Mammary epithelial cell (primary cell): ENCODE measurements at regions not wholly inside any gene's neighbourhood (a gene's known extent, or its start where the extent isn't known, plus 50 kb on each side); places are given as distances from the start of the nearest gene placed in this dataset.

Experiments used
- CTCF ChIP-seq, 2 donors: IDR thresholded peaks in 1 of 2; conservative IDR thresholded peaks in 1 of 2; 2 replicates each; pipeline ENCODE4 v1.5.1; 2011 to 2012; ENCODE audit warnings: inconsistent platforms in 2 of 2, low read length in 2 of 2, mild to moderate bottlenecking in 2 of 2, control low read depth in 1 of 2, low read depth in 1 of 2; ENCODE audit not compliant: insufficient read depth in 1 of 2; ENCODE audit errors: extremely low read depth in 1 of 2
- EZH2 ChIP-seq: IDR thresholded peaks from 2 replicates; pipeline ENCODE4 v1.6.1; 2012; ENCODE audit warnings: low read length, inconsistent platforms, borderline replicate concordance

- TF ChIP-seq CTCF (conservative IDR thresholded peaks at IDR 0.05 in 1 of 2, IDR thresholded peaks at IDR 0.05 in 1 of 2; ENCODE audit: extremely low read depth in 1 of 2, insufficient read depth in 1 of 2, low read depth in 1 of 2, low read length in 2 of 2) = no peak
- no peak for TF ChIP-seq EZH2
Observed at GRCh38 chr1:23628951-23629387, 62.6 kb upstream of the RPL11 start.
